Neural cell (in vitro differentiated cells): ENCODE measurements at regions not wholly inside any gene's neighbourhood (a gene's known extent, or its start where the extent isn't known, plus 50 kb on each side); places are given as distances from the start of the nearest gene placed in this dataset.

ENCODE experiments used
- H2AFZ ChIP-seq: fragments of 200-600, 300-800 bp; sonication (generic), shearing (Covaris generic); 2 replicates; pipeline ENCODE4 v1.6.0; 2014; ENCODE audit warnings: low read depth, mild to moderate bottlenecking, antibody characterized with exemption, low read length, moderate library complexity
- H3F3A ChIP-seq: fragments of 200-600 bp; shearing (Covaris generic); 2 replicates; pipeline ENCODE4 v1.6.1; 2016; ENCODE audit warnings: mild to moderate bottlenecking, moderate library complexity, mixed read lengths, antibody characterized with exemption, low read length; ENCODE audit not compliant: insufficient read depth, poor library complexity, severe bottlenecking
- H3K27ac ChIP-seq: fragments of 200-600, 300-800 bp; sonication (generic), shearing (Covaris generic); 2 replicates; pipeline ENCODE4 v1.5.1; 2014; ENCODE audit warnings: mild to moderate bottlenecking, low read length, moderate library complexity
- H3K27me3 ChIP-seq: fragments of 300-800, 200-600 bp; sonication (generic), shearing (Covaris generic); 2 replicates; pipeline ENCODE4 v1.6.0; 2014; ENCODE audit warnings: mild to moderate bottlenecking, low read depth, low read length, moderate library complexity; ENCODE audit not compliant: insufficient read depth
- H3K36me3 ChIP-seq: fragments of 300-800, 200-600 bp; sonication (generic), shearing (Covaris generic); 2 replicates; pipeline ENCODE4 v1.5.1; 2014; ENCODE audit warnings: mild to moderate bottlenecking, antibody characterized with exemption, low read length, moderate library complexity; ENCODE audit not compliant: insufficient read depth
- H3K4me2 ChIP-seq: fragments of 300-800, 200-600 bp; sonication (generic), shearing (Covaris generic); 2 replicates; pipeline ENCODE4 v1.6.0; 2014; ENCODE audit warnings: mild to moderate bottlenecking, low read length
- H3K4me3 ChIP-seq: fragments of 300-800, 200-600 bp; sonication (generic), shearing (Covaris generic); 2 replicates; pipeline ENCODE4 v1.5.1; 2014; ENCODE audit warnings: mild to moderate bottlenecking, low read length, moderate library complexity
- H3K79me2 ChIP-seq: fragments of 200-600 bp; shearing (Covaris generic); replicated peaks from 2 replicates; pipeline ENCODE4 v1.6.0; 2014; ENCODE audit warnings: mild to moderate bottlenecking, low read length, moderate library complexity; ENCODE audit not compliant: insufficient read depth
- H3K9ac ChIP-seq: fragments of 300-800, 200-600 bp; sonication (generic), shearing (Covaris generic); 2 replicates; pipeline ENCODE4 v1.6.1; 2016; ENCODE audit warnings: mild to moderate bottlenecking, low read length, mixed read lengths
- H3K9me2 ChIP-seq: fragments of 200-600 bp; shearing (Covaris generic); 2 replicates; pipeline ENCODE4 v1.6.1; 2016; ENCODE audit warnings: mild to moderate bottlenecking, low read length, mixed read lengths; ENCODE audit not compliant: insufficient read depth
- H3K9me3 ChIP-seq: fragments of 200-600, 300-800 bp; sonication (generic), shearing (Covaris generic); 2 replicates; pipeline ENCODE4 v1.6.1; 2016; ENCODE audit warnings: mild to moderate bottlenecking, mixed run types, low read length, moderate library complexity, mixed read lengths
- H4K20me1 ChIP-seq: fragments of 200-600 bp; shearing (Covaris generic); 2 replicates; pipeline ENCODE4 v1.6.1; 2016; ENCODE audit warnings: mild to moderate bottlenecking, mixed run types; ENCODE audit not compliant: insufficient read depth
- EP300 ChIP-seq: fragments of 450-650 bp; conservative IDR thresholded peaks from 2 replicates; pipeline ENCODE4 v1.6.1; 2014; ENCODE audit warnings: antibody characterized with exemption, mild to moderate bottlenecking, moderate library complexity; ENCODE audit not compliant: poor library complexity, severe bottlenecking
- EZH2 ChIP-seq: fragments of 200-600, 300-800 bp; shearing (Covaris generic), sonication (generic); IDR thresholded peaks from 2 replicates; pipeline ENCODE4 v1.6.1; 2014; ENCODE audit warnings: antibody characterized with exemption, low read length, borderline replicate concordance, mild to moderate bottlenecking; ENCODE audit not compliant: insufficient read depth, poor library complexity, severe bottlenecking
- MXI1 ChIP-seq: fragments of 450-650 bp; conservative IDR thresholded peaks from 2 replicates; pipeline ENCODE4 v1.6.1; 2014; ENCODE audit warnings: antibody characterized with exemption, mild to moderate bottlenecking; ENCODE audit not compliant: poor library complexity, severe bottlenecking
- POLR2AphosphoS5 ChIP-seq: IDR thresholded peaks from 2 replicates; pipeline ENCODE4 v1.6.1; 2012
- RAD21 ChIP-seq: fragments of 450-650 bp; conservative IDR thresholded peaks from 2 replicates; pipeline ENCODE4 v1.6.1; 2014; ENCODE audit warnings: antibody characterized with exemption, mild to moderate bottlenecking, moderate library complexity
- SMC3 ChIP-seq: fragments of 450-650 bp; conservative IDR thresholded peaks from 2 replicates; pipeline ENCODE4 v1.6.1; 2014; ENCODE audit warnings: antibody characterized with exemption, mild to moderate bottlenecking, moderate library complexity; ENCODE audit not compliant: poor library complexity
- TAF1 ChIP-seq: IDR thresholded peaks from 2 replicates; pipeline ENCODE4 v1.6.1; 2012; ENCODE audit warnings: low read depth
- TF ChIP-seq, protein P1 (sequence below): fragments of 450-650 bp; IDR thresholded peaks from 2 replicates; pipeline ENCODE4 v1.5.1; 2014; ENCODE audit warnings: antibody characterized with exemption, mild to moderate bottlenecking, moderate library complexity; ENCODE audit not compliant: poor library complexity, severe bottlenecking
- TF ChIP-seq, protein P2 (sequence below): IDR thresholded peaks from 2 replicates; pipeline ENCODE4 v1.6.1; 2012; ENCODE audit warnings: borderline replicate concordance

GRCh38 chr2:14745288-14746076, 113.0 kb downstream of the LRATD1 start:
- Histone ChIP-seq H3K9me2 (no peaks in the 10 kb centered on the region), H3K36me3 (no peaks in the 10 kb centered on the region), H3K9ac (no peak overlapping the region), H3K79me2 (no peaks in the 10 kb centered on the region), H3K9me3 (no peaks in the 10 kb centered on the region), H4K20me1 (no peaks in the 10 kb centered on the region), H3K4me3 (no peak overlapping the region), H3F3A (no peaks in the 10 kb centered on the region), H3K27me3 (no peaks in the 10 kb centered on the region), H2AFZ (no peak overlapping the region), H3K27ac (no peak overlapping the region), H3K4me2 (no peak overlapping the region)
- TF ChIP-seq TAF1 (no peak), RAD21 (no peak), SMC3 (no peak), EP300 (no peak), EZH2 (no peak), POLR2AphosphoS5 (no peak), MXI1 (no peak)
- TF ChIP-seq, protein P1, sequence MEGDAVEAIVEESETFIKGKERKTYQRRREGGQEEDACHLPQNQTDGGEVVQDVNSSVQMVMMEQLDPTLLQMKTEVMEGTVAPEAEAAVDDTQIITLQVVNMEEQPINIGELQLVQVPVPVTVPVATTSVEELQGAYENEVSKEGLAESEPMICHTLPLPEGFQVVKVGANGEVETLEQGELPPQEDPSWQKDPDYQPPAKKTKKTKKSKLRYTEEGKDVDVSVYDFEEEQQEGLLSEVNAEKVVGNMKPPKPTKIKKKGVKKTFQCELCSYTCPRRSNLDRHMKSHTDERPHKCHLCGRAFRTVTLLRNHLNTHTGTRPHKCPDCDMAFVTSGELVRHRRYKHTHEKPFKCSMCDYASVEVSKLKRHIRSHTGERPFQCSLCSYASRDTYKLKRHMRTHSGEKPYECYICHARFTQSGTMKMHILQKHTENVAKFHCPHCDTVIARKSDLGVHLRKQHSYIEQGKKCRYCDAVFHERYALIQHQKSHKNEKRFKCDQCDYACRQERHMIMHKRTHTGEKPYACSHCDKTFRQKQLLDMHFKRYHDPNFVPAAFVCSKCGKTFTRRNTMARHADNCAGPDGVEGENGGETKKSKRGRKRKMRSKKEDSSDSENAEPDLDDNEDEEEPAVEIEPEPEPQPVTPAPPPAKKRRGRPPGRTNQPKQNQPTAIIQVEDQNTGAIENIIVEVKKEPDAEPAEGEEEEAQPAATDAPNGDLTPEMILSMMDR, result no peak
- TF ChIP-seq, protein P2, sequence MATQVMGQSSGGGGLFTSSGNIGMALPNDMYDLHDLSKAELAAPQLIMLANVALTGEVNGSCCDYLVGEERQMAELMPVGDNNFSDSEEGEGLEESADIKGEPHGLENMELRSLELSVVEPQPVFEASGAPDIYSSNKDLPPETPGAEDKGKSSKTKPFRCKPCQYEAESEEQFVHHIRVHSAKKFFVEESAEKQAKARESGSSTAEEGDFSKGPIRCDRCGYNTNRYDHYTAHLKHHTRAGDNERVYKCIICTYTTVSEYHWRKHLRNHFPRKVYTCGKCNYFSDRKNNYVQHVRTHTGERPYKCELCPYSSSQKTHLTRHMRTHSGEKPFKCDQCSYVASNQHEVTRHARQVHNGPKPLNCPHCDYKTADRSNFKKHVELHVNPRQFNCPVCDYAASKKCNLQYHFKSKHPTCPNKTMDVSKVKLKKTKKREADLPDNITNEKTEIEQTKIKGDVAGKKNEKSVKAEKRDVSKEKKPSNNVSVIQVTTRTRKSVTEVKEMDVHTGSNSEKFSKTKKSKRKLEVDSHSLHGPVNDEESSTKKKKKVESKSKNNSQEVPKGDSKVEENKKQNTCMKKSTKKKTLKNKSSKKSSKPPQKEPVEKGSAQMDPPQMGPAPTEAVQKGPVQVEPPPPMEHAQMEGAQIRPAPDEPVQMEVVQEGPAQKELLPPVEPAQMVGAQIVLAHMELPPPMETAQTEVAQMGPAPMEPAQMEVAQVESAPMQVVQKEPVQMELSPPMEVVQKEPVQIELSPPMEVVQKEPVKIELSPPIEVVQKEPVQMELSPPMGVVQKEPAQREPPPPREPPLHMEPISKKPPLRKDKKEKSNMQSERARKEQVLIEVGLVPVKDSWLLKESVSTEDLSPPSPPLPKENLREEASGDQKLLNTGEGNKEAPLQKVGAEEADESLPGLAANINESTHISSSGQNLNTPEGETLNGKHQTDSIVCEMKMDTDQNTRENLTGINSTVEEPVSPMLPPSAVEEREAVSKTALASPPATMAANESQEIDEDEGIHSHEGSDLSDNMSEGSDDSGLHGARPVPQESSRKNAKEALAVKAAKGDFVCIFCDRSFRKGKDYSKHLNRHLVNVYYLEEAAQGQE, result no peak

- no peaks in the 10 kb centered on the region for H3K79me2 ChIP-seq
- no peak overlapping the region for H2AFZ ChIP-seq
- no peak overlapping the region for H3K9ac ChIP-seq
- H3K27ac ChIP-seq, result no peak overlapping the region
- no peaks in the 10 kb centered on the region for H3K36me3 ChIP-seq
- TF ChIP-seq POLR2AphosphoS5 (no peak), RAD21 (no peak), EZH2 (no peak), MXI1 (no peak), EP300 (no peak), TAF1 (no peak), SMC3 (no peak)
- TF ChIP-seq, protein P2, result no peak
- H3K27me3 ChIP-seq, result no peaks in the 10 kb centered on the region
- H3K4me2 ChIP-seq, result no peak overlapping the region
- no peaks in the 10 kb centered on the region for H4K20me1 ChIP-seq
- no peak overlapping the region for H3K4me3 ChIP-seq
- no peaks in the 10 kb centered on the region for H3K9me2 ChIP-seq
- H3F3A ChIP-seq, result no peaks in the 10 kb centered on the region
- H3K9me3 ChIP-seq, result no peaks in the 10 kb centered on the region
These were observed 113.6 kb downstream of the LRATD1 start for GRCh38 chr2:14746133-14746532.
